ENCODE measurements at regions not wholly inside any gene's neighbourhood (a gene's known extent, or its start where the extent isn't known, plus 50 kb on each side); places are given as distances from the start of the nearest gene placed in this dataset.

GRCh38 chr7:46576950-46577349, 655.9 kb upstream of the IGFBP3 start:
- no peak for TF ChIP-seq POLR2A (IDR thresholded peaks at IDR 0.05)
- TF ChIP-seq CTCF (IDR thresholded peaks at IDR 0.05) = no peak
